ENCODE measurements at regions not wholly inside any gene's neighbourhood (a gene's known extent, or its start where the extent isn't known, plus 50 kb on each side); places are given as distances from the start of the nearest gene placed in this dataset.
A peak's percentile ranks its signal among the peaks of the same experiment; 100 is the strongest.

DNA sequence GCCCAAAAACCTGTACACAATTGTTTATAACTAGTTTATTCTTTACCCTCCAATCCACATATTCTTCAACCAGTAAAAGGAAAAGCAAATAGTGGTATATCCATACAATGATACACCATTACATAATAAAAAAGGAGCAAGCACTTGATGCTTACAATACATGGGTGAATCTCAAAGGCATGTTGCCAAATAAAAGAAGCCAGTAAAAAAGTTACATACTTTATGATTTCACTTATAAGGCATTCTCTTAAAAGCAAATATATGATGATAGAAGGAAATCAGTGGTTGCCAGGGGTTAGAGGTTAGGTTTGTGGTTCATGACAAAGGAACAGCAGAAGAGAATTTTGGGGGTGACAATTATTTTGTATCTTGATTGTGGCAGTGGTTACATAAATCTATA lies 896.1 kb upstream of the LCORL start:
- TF ChIP-seq, protein P1, sequence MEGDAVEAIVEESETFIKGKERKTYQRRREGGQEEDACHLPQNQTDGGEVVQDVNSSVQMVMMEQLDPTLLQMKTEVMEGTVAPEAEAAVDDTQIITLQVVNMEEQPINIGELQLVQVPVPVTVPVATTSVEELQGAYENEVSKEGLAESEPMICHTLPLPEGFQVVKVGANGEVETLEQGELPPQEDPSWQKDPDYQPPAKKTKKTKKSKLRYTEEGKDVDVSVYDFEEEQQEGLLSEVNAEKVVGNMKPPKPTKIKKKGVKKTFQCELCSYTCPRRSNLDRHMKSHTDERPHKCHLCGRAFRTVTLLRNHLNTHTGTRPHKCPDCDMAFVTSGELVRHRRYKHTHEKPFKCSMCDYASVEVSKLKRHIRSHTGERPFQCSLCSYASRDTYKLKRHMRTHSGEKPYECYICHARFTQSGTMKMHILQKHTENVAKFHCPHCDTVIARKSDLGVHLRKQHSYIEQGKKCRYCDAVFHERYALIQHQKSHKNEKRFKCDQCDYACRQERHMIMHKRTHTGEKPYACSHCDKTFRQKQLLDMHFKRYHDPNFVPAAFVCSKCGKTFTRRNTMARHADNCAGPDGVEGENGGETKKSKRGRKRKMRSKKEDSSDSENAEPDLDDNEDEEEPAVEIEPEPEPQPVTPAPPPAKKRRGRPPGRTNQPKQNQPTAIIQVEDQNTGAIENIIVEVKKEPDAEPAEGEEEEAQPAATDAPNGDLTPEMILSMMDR (IDR thresholded peaks at IDR 0.05): no peak
- Mint-ChIP-seq H3K9me3 (peaks cover 5% of the 10 kb centered on the region), H3K27ac (peak overlapping the region; percentile 4; the same call in 1 of the 2 replicates), H3K4me1 (ENCODE audit: low read depth) (peaks cover 46% of the 10 kb centered on the region), H3K27me3 (ENCODE audit: insufficient read depth) (peaks cover 4% of the 10 kb centered on the region), H3K36me3 (ENCODE audit: low read depth) (peaks cover 8% of the 10 kb centered on the region), H3K4me3 (no peak overlapping the region)
- DNase-seq: peak; percentile 82

DNA sequence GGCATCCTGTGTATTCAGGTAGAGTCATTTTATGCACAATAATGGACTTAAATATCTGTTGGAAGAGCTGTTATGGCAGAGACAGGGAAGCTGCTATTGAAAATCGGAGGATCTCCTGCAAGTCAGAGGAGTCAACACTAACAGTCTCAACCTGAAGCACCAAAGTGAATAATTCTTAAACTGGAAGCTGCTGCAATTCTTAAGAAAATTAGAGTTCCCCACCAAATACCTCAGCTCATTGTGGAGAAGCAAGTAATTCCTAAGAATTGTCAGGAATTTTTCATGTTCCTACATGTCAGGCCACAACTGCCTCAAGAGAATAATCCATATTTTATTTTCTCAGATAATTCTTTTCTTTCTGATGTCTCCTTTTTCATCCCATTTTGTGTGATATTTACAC lies 892.6 kb upstream of the LCORL start:
- Mint-ChIP-seq H3K9me3 (peaks cover 16% of the 10 kb centered on the region), H3K4me3 (no peak overlapping the region), H3K36me3 (ENCODE audit: low read depth) (peaks cover 18% of the 10 kb centered on the region), H3K27ac (no peak overlapping the region; the same call in 1 of the 2 replicates), H3K4me1 (ENCODE audit: low read depth) (peaks cover 38% of the 10 kb centered on the region), H3K27me3 (ENCODE audit: insufficient read depth) (peaks cover 4% of the 10 kb centered on the region; the same call in 1 of the 2 replicates)
- TF ChIP-seq, protein P1 (IDR thresholded peaks at IDR 0.05): no peak
- DNase-seq: peak; percentile 11

DNA sequence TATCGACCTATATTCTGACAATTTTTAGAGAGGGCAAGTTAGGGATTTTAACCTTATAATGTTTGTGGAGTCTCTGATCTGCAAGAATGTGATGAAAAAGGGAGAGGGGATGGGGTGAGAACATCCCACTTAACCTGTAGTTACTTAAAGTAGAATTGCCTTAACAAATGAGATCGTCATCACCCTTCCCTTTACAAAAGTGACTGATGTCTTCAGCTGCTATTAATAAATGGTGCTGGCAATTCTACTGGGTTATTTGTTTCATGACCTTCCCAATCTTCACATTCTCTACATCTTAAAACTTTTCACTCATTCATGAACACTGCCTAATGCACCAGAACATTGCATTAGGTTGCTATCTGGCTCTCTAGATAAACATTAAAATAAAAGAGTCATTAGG lies 873.4 kb upstream of the LCORL start:
- Mint-ChIP-seq H3K9me3 (no peaks in the 10 kb centered on the region), H3K36me3 (ENCODE audit: low read depth) (no peaks in the 10 kb centered on the region), H3K27ac (no peak overlapping the region), H3K27me3 (ENCODE audit: insufficient read depth) (no peaks in the 10 kb centered on the region; the same call in 1 of the 2 replicates), H3K4me3 (no peak overlapping the region), H3K4me1 (ENCODE audit: low read depth) (no peaks in the 10 kb centered on the region)
- no peak for DNase-seq
- TF ChIP-seq, protein P1 (IDR thresholded peaks at IDR 0.05): no peak

DNA sequence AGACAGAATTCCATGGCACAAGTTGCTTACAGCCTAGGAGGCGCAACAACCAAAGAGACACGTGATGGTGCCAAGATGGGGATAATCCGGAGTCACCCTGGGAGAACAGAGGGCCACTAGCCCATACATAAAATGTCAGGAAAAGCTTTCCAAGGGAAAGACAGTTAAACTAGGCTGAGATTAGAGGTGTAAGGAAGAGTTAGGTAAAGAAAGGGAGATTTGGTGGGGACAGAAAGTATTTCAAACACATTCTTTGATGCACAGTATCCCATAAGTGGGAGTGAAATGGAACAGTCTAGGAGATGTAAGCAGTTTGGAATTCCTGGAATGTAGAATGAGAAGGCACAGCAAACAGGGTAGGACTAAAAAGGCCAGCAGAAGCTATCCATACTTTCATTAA lies 860.9 kb upstream of the LCORL start:
- Mint-ChIP-seq H3K4me3 (peak overlapping the region; percentile 66), H3K36me3 (ENCODE audit: low read depth) (no peaks in the 10 kb centered on the region), H3K27ac (peak overlapping the region; percentile 88), H3K9me3 (no peaks in the 10 kb centered on the region), H3K4me1 (ENCODE audit: low read depth) (peaks cover 18% of the 10 kb centered on the region), H3K27me3 (ENCODE audit: insufficient read depth) (no peaks in the 10 kb centered on the region)
- TF ChIP-seq, protein P1 (IDR thresholded peaks at IDR 0.05): no peak
- DNase-seq: peak; percentile 74

DNA sequence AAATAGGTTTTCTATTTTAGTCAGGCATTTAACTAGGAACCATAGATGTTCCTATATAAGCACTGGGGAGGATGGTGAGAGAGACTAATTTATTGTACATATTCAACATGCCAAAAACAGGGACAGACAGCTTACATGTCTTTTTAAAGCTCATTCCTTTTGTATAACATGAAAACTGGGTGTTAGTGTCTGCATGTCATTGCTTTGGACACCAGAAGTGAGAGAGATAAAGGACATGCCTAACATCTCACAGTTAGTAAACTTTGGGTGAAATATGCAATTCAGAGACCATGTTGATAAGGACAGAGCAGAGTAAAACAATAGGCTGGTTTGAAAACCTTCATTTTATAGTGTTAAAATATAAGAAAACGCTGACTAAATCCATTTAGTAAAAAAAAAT lies 860.0 kb upstream of the LCORL start:
- peak overlapping the region; percentile 88; the same call in 1 of the 2 replicates for H3K27ac Mint-ChIP-seq
- TF ChIP-seq, protein P1 (IDR thresholded peaks at IDR 0.05): no peak

DNA sequence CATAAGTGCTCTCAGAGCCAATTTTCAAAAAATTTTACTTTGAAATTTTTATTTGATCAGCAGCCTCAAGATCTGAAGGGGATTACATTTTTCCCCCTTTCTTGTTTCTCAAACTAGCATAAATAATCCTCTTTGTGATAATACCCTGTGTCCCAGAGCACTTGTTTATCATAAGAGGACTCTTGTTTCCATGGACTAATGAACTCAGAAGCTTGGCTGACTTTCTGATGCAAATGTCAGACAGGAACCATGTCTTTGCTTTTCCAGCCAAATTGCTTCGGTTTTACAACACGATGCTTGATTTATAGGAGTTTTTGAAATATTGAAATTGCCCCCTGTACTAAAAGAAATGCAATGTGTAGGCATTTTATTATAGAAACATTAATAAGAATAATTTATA lies 859.3 kb upstream of the LCORL start:
- no peak for DNase-seq
- Mint-ChIP-seq H3K4me3 (no peak overlapping the region), H3K36me3 (ENCODE audit: low read depth) (no peaks in the 10 kb centered on the region), H3K4me1 (ENCODE audit: low read depth) (peaks cover 18% of the 10 kb centered on the region), H3K27ac (no peak overlapping the region), H3K9me3 (no peaks in the 10 kb centered on the region), H3K27me3 (ENCODE audit: insufficient read depth) (no peaks in the 10 kb centered on the region)
- TF ChIP-seq, protein P1 (IDR thresholded peaks at IDR 0.05): no peak

More for the DNA sequence above, 860.0 kb upstream of the LCORL start:
- no peak for DNase-seq
- Mint-ChIP-seq H3K4me3 (no peak overlapping the region), H3K36me3 (ENCODE audit: low read depth) (no peaks in the 10 kb centered on the region), H3K27me3 (ENCODE audit: insufficient read depth) (no peaks in the 10 kb centered on the region), H3K4me1 (ENCODE audit: low read depth) (peaks cover 18% of the 10 kb centered on the region), H3K9me3 (no peaks in the 10 kb centered on the region)
